Breast epithelium (tissue), 4 donors: ENCODE measurements at regions not wholly inside any gene's neighbourhood (a gene's known extent, or its start where the extent isn't known, plus 50 kb on each side); places are given as distances from the start of the nearest gene placed in this dataset.

Experiments used
- DNase-seq, 2 donors: peaks; one replicate each; pipeline ENCODE4 v3.0.0-alpha.2; 2019; ENCODE audit warnings: low spot score in 2 of 2
- H3K27ac ChIP-seq, 2 donors: fragments of 200-600 bp; sonication (generic) in 1 of 2; one replicate each; pipeline ENCODE4 v1.5.1; 2016 to 2019; ENCODE audit warnings: mild to moderate bottlenecking in 1 of 2
- H3K27me3 ChIP-seq, 2 donors: fragments of 200-600 bp; sonication (generic) in 1 of 2; one replicate each; pipeline versions ENCODE4 v1.5.1 to v1.6.0; 2017 to 2019; ENCODE audit warnings: control low read depth in 1 of 2, mild to moderate bottlenecking in 1 of 2
- H3K36me3 ChIP-seq: fragments of 200-600 bp; one replicate; pipeline ENCODE4 v1.5.1; 2019
- H3K4me1 ChIP-seq, 2 donors: fragments of 200-600 bp; sonication (generic); one replicate each; pipeline ENCODE4 v1.5.1; 2016 to 2019; ENCODE audit warnings: control low read depth in 1 of 2
- H3K4me3 ChIP-seq, 3 donors: fragments of 200-600 bp; sonication (generic); 1 replicate in 2 of 3; 2 replicates in 1 of 3; pipeline ENCODE4 v1.5.1; 2016 to 2019; ENCODE audit warnings: mild to moderate bottlenecking in 3 of 3, moderate library complexity in 2 of 3
- H3K9me3 ChIP-seq, 2 donors: fragments of 200-600 bp; sonication (generic) in 1 of 2; one replicate each; pipeline ENCODE4 v1.5.1; 2016 to 2019; ENCODE audit warnings: control low read depth in 1 of 2
- POLR2A ChIP-seq: fragments of 450-650 bp; IDR thresholded peaks from one replicate; pipeline ENCODE4 v1.6.1; 2016; ENCODE audit warnings: antibody characterized with exemption, mild to moderate bottlenecking, moderate library complexity
- POLR2AphosphoS5 ChIP-seq, 3 donors: sonication (generic); formaldehyde crosslinking; IDR thresholded peaks; one replicate each; pipeline ENCODE4 v1.6.1; 2017; ENCODE audit warnings: antibody characterized with exemption in 3 of 3
- intact Hi-C: fragments of 100-400 bp; cut with DNase I; formaldehyde crosslinking; loops from one replicate; pipeline ENCODE4 v1.15.1; 2023; ENCODE audit warnings: low total_unique reads
- TF ChIP-seq, protein P1 (sequence below), 3 donors: fragments of 450-650 bp; IDR thresholded peaks; one replicate each; pipeline ENCODE4 v1.5.1; 2016 to 2017; ENCODE audit warnings: antibody characterized with exemption in 3 of 3, mild to moderate bottlenecking in 3 of 3, moderate library complexity in 3 of 3

DNA sequence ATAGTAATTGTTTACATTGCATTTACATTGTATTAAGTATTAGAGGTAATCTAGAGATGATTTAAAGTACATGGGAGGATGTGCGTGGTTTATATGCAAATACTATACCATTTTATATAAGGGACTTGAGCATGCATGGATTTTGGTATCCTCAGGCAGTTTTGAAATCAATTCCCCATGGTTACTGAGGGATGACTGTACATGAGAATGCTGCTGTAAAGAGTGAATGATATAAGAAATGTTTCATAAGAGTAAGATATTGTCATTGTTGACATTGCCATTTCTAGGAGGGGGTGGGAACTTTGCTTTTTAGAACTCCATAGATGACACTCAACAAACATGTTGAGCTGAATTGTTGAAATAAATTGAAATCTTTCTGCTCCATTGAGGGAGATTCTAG is 185.0 kb downstream of the SEMA6A start:
- H3K4me1 ChIP-seq: no peaks in the 10 kb centered on the region
- H3K9me3 ChIP-seq: no peaks in the 10 kb centered on the region
- TF ChIP-seq POLR2A (no peak), POLR2AphosphoS5 (IDR thresholded peaks at IDR 0.05) (no peak)
- TF ChIP-seq, protein P1, sequence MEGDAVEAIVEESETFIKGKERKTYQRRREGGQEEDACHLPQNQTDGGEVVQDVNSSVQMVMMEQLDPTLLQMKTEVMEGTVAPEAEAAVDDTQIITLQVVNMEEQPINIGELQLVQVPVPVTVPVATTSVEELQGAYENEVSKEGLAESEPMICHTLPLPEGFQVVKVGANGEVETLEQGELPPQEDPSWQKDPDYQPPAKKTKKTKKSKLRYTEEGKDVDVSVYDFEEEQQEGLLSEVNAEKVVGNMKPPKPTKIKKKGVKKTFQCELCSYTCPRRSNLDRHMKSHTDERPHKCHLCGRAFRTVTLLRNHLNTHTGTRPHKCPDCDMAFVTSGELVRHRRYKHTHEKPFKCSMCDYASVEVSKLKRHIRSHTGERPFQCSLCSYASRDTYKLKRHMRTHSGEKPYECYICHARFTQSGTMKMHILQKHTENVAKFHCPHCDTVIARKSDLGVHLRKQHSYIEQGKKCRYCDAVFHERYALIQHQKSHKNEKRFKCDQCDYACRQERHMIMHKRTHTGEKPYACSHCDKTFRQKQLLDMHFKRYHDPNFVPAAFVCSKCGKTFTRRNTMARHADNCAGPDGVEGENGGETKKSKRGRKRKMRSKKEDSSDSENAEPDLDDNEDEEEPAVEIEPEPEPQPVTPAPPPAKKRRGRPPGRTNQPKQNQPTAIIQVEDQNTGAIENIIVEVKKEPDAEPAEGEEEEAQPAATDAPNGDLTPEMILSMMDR (IDR thresholded peaks at IDR 0.05): no peak
- intact Hi-C loops: no loop called here
- no peak overlapping the region for H3K27ac ChIP-seq
- H3K4me3 ChIP-seq: no peak overlapping the region
- no peaks in the 10 kb centered on the region for H3K36me3 ChIP-seq
- no peaks in the 10 kb centered on the region for H3K27me3 ChIP-seq
- no peak for DNase-seq

DNA sequence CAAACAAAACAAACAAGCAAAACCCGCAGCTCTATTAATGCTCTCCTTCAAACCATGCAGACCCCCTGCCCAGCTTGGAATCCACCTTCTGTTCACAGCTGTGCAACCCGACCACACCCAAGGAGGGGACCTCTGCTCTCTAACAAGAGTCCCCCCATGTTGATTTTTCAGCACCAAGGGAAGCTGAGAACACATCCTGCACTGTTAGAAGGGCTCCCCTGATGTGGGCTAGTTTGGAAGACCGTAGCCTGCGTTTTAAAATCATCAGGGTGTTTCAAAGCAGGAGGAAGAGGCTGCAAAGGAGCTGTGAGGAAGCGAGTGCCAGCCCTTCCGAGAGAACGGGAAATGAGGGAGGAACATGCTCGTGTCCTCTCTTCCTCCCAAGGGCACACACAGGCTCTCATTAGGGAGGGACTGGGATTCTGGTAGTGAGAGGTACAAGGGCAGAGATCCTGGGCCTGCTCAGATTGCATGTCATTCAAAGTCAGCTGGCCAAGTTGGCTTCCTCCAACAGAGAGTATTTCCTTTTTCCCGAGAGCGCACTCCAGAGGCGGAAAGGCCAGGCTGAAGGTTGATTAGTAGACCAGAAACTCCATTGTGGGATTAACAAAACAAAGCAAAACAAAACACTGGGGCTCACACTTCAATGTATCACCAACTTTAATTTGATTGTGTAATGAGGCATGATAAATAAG is 185.9 kb downstream of the SEMA6A start:
- H3K36me3 ChIP-seq: no peaks in the 10 kb centered on the region
- intact Hi-C loops: no loop called here
- no peaks in the 10 kb centered on the region for H3K4me1 ChIP-seq
- H3K4me3 ChIP-seq: no peak overlapping the region
- TF ChIP-seq POLR2A: no peak
- TF ChIP-seq, protein P1 (IDR thresholded peaks at IDR 0.05): no peak
- no peak for TF ChIP-seq POLR2AphosphoS5 (IDR thresholded peaks at IDR 0.05)
- H3K27ac ChIP-seq: no peak overlapping the region
- no peak for DNase-seq
- H3K9me3 ChIP-seq: no peaks in the 10 kb centered on the region
- no peaks in the 10 kb centered on the region for H3K27me3 ChIP-seq

DNA sequence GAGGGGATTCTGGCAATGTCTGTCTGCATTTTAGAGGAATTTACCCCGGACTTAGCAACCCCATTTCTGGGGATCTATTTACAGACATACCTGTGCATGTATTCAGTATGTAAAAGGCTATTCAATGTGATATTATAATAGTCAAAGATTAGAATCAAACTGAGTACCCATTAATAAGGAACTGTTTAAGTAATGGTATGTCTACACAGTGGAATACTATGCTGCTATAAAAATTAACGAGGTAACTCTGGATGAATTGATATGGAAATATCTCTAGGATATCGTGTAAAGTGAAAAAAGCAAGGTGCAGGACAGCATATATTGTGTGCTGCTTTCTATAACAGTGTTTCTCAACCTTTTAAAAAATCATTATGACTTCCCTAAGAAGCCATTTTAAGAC is 186.9 kb downstream of the SEMA6A start:
- Histone ChIP-seq H3K4me3 (no peak overlapping the region), H3K9me3 (no peaks in the 10 kb centered on the region), H3K4me1 (no peaks in the 10 kb centered on the region), H3K36me3 (no peaks in the 10 kb centered on the region), H3K27ac (no peak overlapping the region), H3K27me3 (no peaks in the 10 kb centered on the region)
- TF ChIP-seq, protein P1 (IDR thresholded peaks at IDR 0.05): no peak
- TF ChIP-seq POLR2AphosphoS5 (IDR thresholded peaks at IDR 0.05): no peak
- TF ChIP-seq POLR2A: no peak
- no peak for DNase-seq
- intact Hi-C loops: no loop called here

DNA sequence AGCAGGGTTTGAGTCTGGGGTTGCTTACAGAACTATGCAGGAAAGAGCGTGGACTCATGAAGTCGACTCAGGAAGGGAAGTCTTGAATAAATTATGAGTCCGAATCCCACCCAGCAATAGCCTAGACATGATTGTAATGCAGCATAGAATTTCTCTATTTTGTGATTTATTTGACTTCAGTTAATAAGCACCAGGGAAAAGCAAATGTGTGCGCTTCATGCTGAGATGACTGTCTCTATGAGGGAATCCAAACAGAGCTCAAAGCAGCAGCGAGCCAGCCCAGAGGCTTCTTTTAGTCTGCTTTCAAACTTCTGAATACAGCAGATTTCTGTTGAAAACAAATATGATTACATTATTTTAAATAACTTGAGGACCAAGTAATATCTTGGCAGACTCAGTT is 188.0 kb downstream of the SEMA6A start:
- H3K27ac ChIP-seq: no peak overlapping the region
- no peak overlapping the region for H3K4me3 ChIP-seq
- no peak for DNase-seq
- TF ChIP-seq POLR2AphosphoS5 (IDR thresholded peaks at IDR 0.05): no peak
- TF ChIP-seq, protein P1 (IDR thresholded peaks at IDR 0.05): no peak
- no peak for TF ChIP-seq POLR2A
- intact Hi-C loops: no loop called here
- H3K36me3 ChIP-seq: no peaks in the 10 kb centered on the region
- no peaks in the 10 kb centered on the region for H3K27me3 ChIP-seq
- no peaks in the 10 kb centered on the region for H3K4me1 ChIP-seq
- no peaks in the 10 kb centered on the region for H3K9me3 ChIP-seq

DNA sequence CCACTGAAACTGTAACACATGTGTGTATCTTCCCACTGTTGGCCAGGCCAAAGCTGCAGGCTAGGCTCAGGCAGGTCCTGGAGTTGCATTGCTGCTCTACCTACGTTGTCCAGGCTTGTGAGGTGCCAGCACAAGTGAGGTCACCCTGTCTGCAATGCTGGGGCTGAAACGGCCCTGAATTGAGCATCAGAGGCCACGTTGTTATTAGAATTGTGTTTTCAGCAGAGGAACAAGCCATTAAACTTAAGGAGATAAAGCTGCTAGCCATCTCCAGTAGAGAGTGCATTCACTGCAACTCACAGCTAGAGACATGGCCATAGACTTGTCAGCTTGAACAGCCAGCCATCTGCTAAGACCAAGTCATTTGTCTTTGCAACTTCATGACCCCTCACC is 191.8 kb downstream of the SEMA6A start:
- Histone ChIP-seq H3K27me3 (no peaks in the 10 kb centered on the region), H3K9me3 (no peaks in the 10 kb centered on the region), H3K4me3 (no peak overlapping the region), H3K4me1 (no peaks in the 10 kb centered on the region), H3K36me3 (no peaks in the 10 kb centered on the region), H3K27ac (no peak overlapping the region)
- intact Hi-C loops: no loop called here
- no peak for DNase-seq
- no peak for TF ChIP-seq POLR2A
- no peak for TF ChIP-seq POLR2AphosphoS5 (IDR thresholded peaks at IDR 0.05)
- TF ChIP-seq, protein P1 (IDR thresholded peaks at IDR 0.05): no peak
